HUES48 (cell line): ENCODE measurements at regions not wholly inside any gene's neighbourhood (a gene's known extent, or its start where the extent isn't known, plus 50 kb on each side); places are given as distances from the start of the nearest gene placed in this dataset.

Experiments
- H3K27ac ChIP-seq: one replicate; pipeline ENCODE4 v1.7.0; 2013; ENCODE audit warnings: low read depth, low read length, inconsistent platforms
- H3K27me3 ChIP-seq: 2 replicates; pipeline ENCODE4 v1.6.1; 2013; ENCODE audit warnings: mild to moderate bottlenecking, low read length; ENCODE audit not compliant: control insufficient read depth, insufficient read depth
- H3K36me3 ChIP-seq: 2 replicates; pipeline ENCODE4 v1.6.1; 2013; ENCODE audit warnings: low read length; ENCODE audit not compliant: control insufficient read depth, insufficient read depth
- H3K4me1 ChIP-seq: 2 replicates; pipeline ENCODE4 v1.6.1; 2013; ENCODE audit warnings: mild to moderate bottlenecking, low read length; ENCODE audit not compliant: control insufficient read depth, insufficient read depth
- H3K4me3 ChIP-seq: 2 replicates; pipeline ENCODE4 v1.5.1; 2013; ENCODE audit warnings: mild to moderate bottlenecking, low read depth, low read length
- H3K9ac ChIP-seq: 2 replicates; pipeline ENCODE4 v1.6.1; 2013; ENCODE audit warnings: mild to moderate bottlenecking, low read depth, low read length, moderate library complexity
- H3K9me3 ChIP-seq: 2 replicates; pipeline ENCODE4 v1.6.1; 2013; ENCODE audit warnings: low read length; ENCODE audit not compliant: control insufficient read depth, insufficient read depth

- Histone ChIP-seq H3K9me3 (no peaks in the 10 kb centered on the region), H3K9ac (no peak overlapping the region; the same call in 1 of the 2 replicates), H3K36me3 (no peaks in the 10 kb centered on the region), H3K4me3 (no peak overlapping the region), H3K4me1 (peaks cover 8% of the 10 kb centered on the region; the same call in 1 of the 2 replicates), H3K27me3 (no peaks in the 10 kb centered on the region), H3K27ac (no peak overlapping the region)
These were observed 168.6 kb upstream of the HS3ST4 start for GRCh38 chr16:25523183-25523582.

DNA sequence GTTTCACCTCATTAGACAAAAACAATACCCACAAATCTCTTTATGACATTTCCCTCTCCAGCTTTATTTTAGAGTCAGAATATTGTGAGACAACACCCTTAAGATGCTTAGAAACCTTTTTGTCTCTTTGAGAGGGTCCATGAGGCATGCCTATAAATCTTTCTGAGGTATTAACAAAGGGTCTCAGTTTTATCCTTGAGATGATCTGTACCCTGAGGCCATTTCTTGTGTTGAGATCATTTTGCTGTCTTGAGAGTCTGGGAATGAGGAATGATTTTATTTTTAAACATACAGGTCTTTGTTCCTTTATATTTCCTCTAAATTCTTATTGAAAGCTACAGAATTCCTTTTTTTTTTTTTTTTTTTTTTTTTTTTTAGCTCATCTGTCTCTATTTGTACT is 179.7 kb upstream of the HS3ST4 start:
- H3K27ac ChIP-seq = no peak overlapping the region
- no peak overlapping the region for H3K4me3 ChIP-seq
- no peaks in the 10 kb centered on the region for H3K9me3 ChIP-seq
- H3K36me3 ChIP-seq = no peaks in the 10 kb centered on the region
- H3K4me1 ChIP-seq = no peaks in the 10 kb centered on the region
- no peak overlapping the region for H3K9ac ChIP-seq
- no peaks in the 10 kb centered on the region for H3K27me3 ChIP-seq

GRCh38 chr16:25509456-25509855 is 182.3 kb upstream of the HS3ST4 start:
- no peaks in the 10 kb centered on the region for H3K27me3 ChIP-seq
- H3K9ac ChIP-seq = no peak overlapping the region
- H3K27ac ChIP-seq = no peak overlapping the region
- no peak overlapping the region for H3K4me3 ChIP-seq
- H3K4me1 ChIP-seq = no peaks in the 10 kb centered on the region
- no peaks in the 10 kb centered on the region for H3K36me3 ChIP-seq
- H3K9me3 ChIP-seq = no peaks in the 10 kb centered on the region

DNA sequence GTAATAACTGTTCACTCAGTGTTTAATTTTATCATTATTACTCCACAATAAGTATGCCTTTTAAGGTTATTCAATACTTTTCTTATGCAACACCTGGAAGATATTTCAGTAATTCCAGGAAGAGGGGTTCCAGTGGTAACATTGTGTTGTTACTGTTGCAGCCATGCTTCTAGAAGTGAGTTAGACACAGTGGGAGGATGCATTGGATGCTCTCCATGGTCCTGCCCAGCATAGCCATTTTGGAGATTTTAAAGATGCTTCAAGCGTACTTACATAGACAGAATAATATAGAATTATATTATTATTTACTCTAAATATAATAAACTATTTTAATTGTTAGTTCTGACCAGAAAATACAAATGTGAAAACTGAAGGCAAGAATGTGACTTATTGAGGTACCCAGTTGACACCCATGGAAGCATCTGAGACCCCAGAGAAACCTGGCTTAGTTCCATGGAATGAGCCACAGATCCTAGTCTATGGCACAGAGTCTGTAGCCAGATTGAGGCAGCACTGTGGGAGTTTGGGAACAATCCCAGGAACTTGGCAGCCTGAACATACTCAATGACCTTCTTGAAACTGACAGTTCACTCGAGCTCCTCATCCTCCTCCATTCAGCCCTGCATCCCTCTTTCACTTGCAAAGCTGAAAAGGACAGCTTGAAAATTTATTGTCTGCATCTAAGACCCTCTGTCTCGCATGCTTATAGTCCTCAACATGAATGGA is 190.1 kb upstream of the HS3ST4 start:
- no peaks in the 10 kb centered on the region for H3K36me3 ChIP-seq
- no peaks in the 10 kb centered on the region for H3K27me3 ChIP-seq
- no peaks in the 10 kb centered on the region for H3K9me3 ChIP-seq
- peaks cover 4% of the 10 kb centered on the region; the same call in 1 of the 2 replicates for H3K4me1 ChIP-seq
- no peak overlapping the region for H3K4me3 ChIP-seq
- H3K27ac ChIP-seq = no peak overlapping the region
- no peak overlapping the region for H3K9ac ChIP-seq

DNA sequence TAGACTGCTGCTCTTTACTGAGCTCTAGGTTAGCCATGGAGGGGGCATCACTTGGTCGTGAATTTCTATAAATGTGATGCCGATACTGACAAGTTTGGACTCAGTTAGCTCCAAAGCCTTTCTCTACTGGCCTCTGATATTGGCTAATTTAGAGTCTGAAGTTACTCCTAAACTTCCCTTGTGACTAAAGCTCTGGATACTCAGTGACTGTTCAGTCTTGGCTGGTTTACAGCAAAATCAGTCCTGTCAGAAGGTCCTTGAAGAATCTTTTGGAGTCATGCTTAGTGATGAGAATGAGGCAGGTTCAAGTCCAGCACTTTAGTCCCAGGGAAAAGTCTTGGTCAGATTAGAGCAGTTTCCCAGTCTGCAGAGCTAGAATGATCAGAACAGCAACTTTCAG is 197.5 kb upstream of the HS3ST4 start:
- H3K27me3 ChIP-seq = no peaks in the 10 kb centered on the region
- no peak overlapping the region for H3K27ac ChIP-seq
- H3K9me3 ChIP-seq = no peaks in the 10 kb centered on the region
- no peak overlapping the region for H3K9ac ChIP-seq
- H3K4me1 ChIP-seq = peaks cover 4% of the 10 kb centered on the region; the same call in 1 of the 2 replicates
- H3K4me3 ChIP-seq = no peak overlapping the region
- H3K36me3 ChIP-seq = no peaks in the 10 kb centered on the region

DNA sequence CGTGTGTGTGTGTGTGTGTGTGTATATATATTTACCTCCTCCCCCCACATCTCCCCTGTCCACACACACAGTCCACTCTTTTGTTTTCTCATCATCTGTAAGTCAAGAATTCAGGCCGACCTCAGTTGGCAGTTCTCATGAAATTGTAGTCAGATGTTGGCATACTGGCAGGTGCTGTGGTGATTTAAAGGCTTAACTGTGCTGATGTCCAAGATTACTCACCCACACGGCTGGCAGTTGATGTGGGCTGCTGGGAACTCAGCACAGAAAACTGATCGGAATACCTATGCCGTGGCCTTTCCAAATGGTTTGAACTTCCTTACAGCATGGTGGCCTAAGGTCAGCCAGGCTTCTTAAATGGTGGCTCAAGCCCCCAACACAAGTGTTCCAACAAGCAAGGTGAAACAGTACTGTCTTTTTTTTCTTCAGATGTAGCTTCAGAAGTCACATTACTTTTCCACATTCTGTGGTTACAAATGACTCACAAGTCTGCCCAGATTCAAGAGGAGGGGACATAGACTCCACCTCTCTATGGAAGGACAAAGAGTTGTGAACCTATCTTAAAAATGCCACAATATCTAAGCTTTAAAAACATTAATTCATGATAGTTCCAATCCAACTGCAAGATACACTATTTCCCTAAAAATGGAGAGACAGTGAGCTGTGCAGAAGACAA is 198.5 kb upstream of the HS3ST4 start:
- no peaks in the 10 kb centered on the region for H3K36me3 ChIP-seq
- peaks cover 4% of the 10 kb centered on the region; the same call in 1 of the 2 replicates for H3K4me1 ChIP-seq
- no peak overlapping the region for H3K27ac ChIP-seq
- no peak overlapping the region for H3K9ac ChIP-seq
- no peak overlapping the region for H3K4me3 ChIP-seq
- no peaks in the 10 kb centered on the region for H3K27me3 ChIP-seq
- no peaks in the 10 kb centered on the region for H3K9me3 ChIP-seq

DNA sequence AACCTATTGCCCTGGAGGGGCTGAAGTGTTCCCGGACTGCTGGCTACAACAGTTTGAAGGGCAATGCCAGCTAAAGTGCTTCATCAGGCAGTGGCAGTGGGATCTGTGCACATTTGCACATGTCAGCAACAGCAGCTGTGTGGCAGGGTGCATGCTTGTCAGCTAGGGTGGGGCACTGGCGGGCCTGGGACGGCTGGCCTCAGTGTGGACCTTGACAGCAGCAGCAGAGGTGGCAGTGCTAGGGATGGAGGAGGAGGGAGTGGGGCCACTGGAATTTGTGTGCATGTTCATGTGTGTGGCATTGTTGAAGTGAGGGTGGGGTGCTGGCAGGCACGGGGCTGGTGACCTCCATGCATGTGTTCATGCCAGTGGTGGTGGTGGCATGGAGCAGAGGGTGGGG is 203.3 kb upstream of the HS3ST4 start:
- Histone ChIP-seq H3K4me1 (no peaks in the 10 kb centered on the region), H3K27me3 (no peaks in the 10 kb centered on the region), H3K27ac (no peak overlapping the region), H3K9me3 (no peaks in the 10 kb centered on the region), H3K4me3 (no peak overlapping the region), H3K9ac (no peak overlapping the region), H3K36me3 (no peaks in the 10 kb centered on the region)

DNA sequence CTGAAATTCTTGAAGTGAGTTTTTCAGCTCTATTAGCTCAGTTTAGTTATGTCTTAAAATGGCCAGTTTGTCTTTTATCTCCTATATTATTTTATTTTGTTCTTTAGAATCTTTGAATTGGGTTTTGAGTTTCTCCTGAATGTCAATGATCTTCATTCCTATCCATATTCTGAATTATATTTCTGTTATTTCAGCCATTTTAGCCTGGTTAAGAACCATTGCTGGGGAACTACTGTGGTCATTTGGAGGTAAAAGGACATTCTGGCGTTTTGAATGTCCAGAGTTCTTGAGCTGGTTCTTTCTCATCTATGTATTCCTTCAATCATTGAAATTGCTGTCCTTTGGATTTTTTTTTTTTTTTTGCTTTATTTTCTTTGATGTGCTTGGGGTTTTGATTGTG is 203.9 kb upstream of the HS3ST4 start:
- H3K4me1 ChIP-seq = no peaks in the 10 kb centered on the region
- no peak overlapping the region for H3K9ac ChIP-seq
- no peak overlapping the region for H3K4me3 ChIP-seq
- H3K36me3 ChIP-seq = no peaks in the 10 kb centered on the region
- H3K27ac ChIP-seq = no peak overlapping the region
- no peaks in the 10 kb centered on the region for H3K9me3 ChIP-seq
- H3K27me3 ChIP-seq = no peaks in the 10 kb centered on the region

GRCh38 chr16:25481636-25482035 is 210.1 kb upstream of the HS3ST4 start:
- no peaks in the 10 kb centered on the region for H3K36me3 ChIP-seq
- H3K27ac ChIP-seq = peak overlapping the region; percentile 44
- H3K4me3 ChIP-seq = no peak overlapping the region
- no peaks in the 10 kb centered on the region for H3K27me3 ChIP-seq
- H3K9ac ChIP-seq = no peak overlapping the region
- peaks cover 7% of the 10 kb centered on the region; the same call in 1 of the 2 replicates for H3K4me1 ChIP-seq
- H3K9me3 ChIP-seq = no peaks in the 10 kb centered on the region

DNA sequence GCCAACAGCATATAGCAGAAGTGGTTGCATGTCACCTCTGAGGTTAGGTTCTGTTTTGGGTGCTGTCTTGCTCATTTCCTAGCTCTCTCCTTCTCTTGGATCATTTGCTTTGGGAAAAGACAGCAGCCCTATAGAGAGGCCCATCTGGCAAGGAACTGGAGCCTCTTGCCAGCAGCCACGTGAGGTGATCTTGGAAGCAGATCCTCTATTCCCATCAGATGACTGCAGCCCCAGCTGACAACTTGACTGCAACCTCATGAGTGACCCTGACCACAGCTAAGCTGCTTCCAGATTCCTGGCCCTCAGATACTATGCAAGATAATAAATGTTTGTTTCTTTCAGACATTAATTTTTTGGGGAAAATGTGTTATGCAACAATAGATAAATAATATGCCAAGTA is 213.3 kb upstream of the HS3ST4 start:
- H3K9ac ChIP-seq = no peak overlapping the region

GRCh38 chr16:25464058-25464457 is 206.4 kb upstream of the ZKSCAN2 start:
- Histone ChIP-seq H3K4me3 (no peak overlapping the region), H3K27ac (no peak overlapping the region), H3K9ac (no peak overlapping the region), H3K27me3 (no peaks in the 10 kb centered on the region), H3K4me1 (no peaks in the 10 kb centered on the region), H3K36me3 (no peaks in the 10 kb centered on the region), H3K9me3 (no peaks in the 10 kb centered on the region)

More for the DNA sequence above, 213.3 kb upstream of the HS3ST4 start:
- Histone ChIP-seq H3K9me3 (no peaks in the 10 kb centered on the region), H3K4me3 (no peak overlapping the region), H3K4me1 (peaks cover 7% of the 10 kb centered on the region; the same call in 1 of the 2 replicates), H3K36me3 (no peaks in the 10 kb centered on the region), H3K27me3 (no peaks in the 10 kb centered on the region), H3K27ac (no peak overlapping the region)
